ENCODE measurements at regions not wholly inside any gene's neighbourhood (a gene's known extent, or its start where the extent isn't known, plus 50 kb on each side); places are given as distances from the start of the nearest gene placed in this dataset.

GRCh38 chr2:134189009-134189720 is 64.7 kb upstream of the MGAT5 start:
- DNase-seq = no peak

GRCh38 chr2:134190062-134190806 is 63.6 kb upstream of the MGAT5 start:
- DNase-seq = no peak

GRCh38 chr2:134190807-134191203 is 63.1 kb upstream of the MGAT5 start:
- DNase-seq = no peak

- no peak for DNase-seq
Observed at GRCh38 chr2:134191835-134192234, 62.0 kb upstream of the MGAT5 start.

- DNase-seq = no peak
Observed at GRCh38 chr2:134193006-134193405, 60.9 kb upstream of the MGAT5 start.

- DNase-seq = no peak
Observed at GRCh38 chr2:134194519-134194918, 59.4 kb upstream of the MGAT5 start.

- DNase-seq = no peak
Observed at GRCh38 chr2:134195341-134195740, 58.5 kb upstream of the MGAT5 start.

GRCh38 chr2:134197445-134197844 is 56.4 kb upstream of the MGAT5 start:
- DNase-seq = no peak

- no peak for DNase-seq
Observed at GRCh38 chr2:134198006-134198634, 55.8 kb upstream of the MGAT5 start.

- DNase-seq = no peak
Observed at GRCh38 chr2:134199123-134199522, 54.7 kb upstream of the MGAT5 start.

GRCh38 chr2:134200036-134200618 is 53.7 kb upstream of the MGAT5 start:
- DNase-seq = no peak

- DNase-seq = no peak
Observed at GRCh38 chr2:134201533-134201932, 52.3 kb upstream of the MGAT5 start.

- DNase-seq = no peak
Observed at GRCh38 chr2:134202371-134202770, 51.5 kb upstream of the MGAT5 start.

GRCh38 chr2:134203175-134203574 is 50.7 kb upstream of the MGAT5 start:
- DNase-seq = no peak
